Skin of body (tissue), 1 donor: ENCODE measurements at regions not wholly inside any gene's neighbourhood (a gene's known extent, or its start where the extent isn't known, plus 50 kb on each side); places are given as distances from the start of the nearest gene placed in this dataset.
"Not testable (repeated sequence)": the region's sequence is repeated elsewhere in the genome, so short reads cannot be mapped to it uniquely, and the experiment has no call there.

Experiments
- DNase-seq: peaks from one replicate; lab custom pipeline; 2025; lab: John Stamatoyannopoulos, UW

GRCh38 chr4:134529629-134530028 lies 328.0 kb upstream of the PABPC4L start:
- DNase-seq = no peak

- no peak for DNase-seq
Observed at GRCh38 chr4:134518574-134519217, 317.1 kb upstream of the PABPC4L start.

- no peak for DNase-seq
Observed at GRCh38 chr4:134510544-134510943, 309.0 kb upstream of the PABPC4L start.

- DNase-seq = no peak
Observed at GRCh38 chr4:134505511-134505910, 303.9 kb upstream of the PABPC4L start.

GRCh38 chr4:134501973-134502643 lies 300.5 kb upstream of the PABPC4L start:
- no peak for DNase-seq

GRCh38 chr4:134501488-134501887 lies 299.9 kb upstream of the PABPC4L start:
- not testable (repeated sequence) for DNase-seq

- DNase-seq = no peak
Observed at GRCh38 chr4:134499074-134499473, 297.5 kb upstream of the PABPC4L start.

GRCh38 chr4:134490863-134491262 lies 289.3 kb upstream of the PABPC4L start:
- no peak for DNase-seq

- DNase-seq = not testable (repeated sequence)
Observed at GRCh38 chr4:134483514-134483913, 281.9 kb upstream of the PABPC4L start.

GRCh38 chr4:134471569-134471968 lies 270.0 kb upstream of the PABPC4L start:
- DNase-seq = no peak

- no peak for DNase-seq
Observed at GRCh38 chr4:134470544-134470943, 269.0 kb upstream of the PABPC4L start.

GRCh38 chr4:134465417-134465816 lies 263.8 kb upstream of the PABPC4L start:
- no peak for DNase-seq

- DNase-seq = no peak
Observed at GRCh38 chr4:134463771-134464170, 262.2 kb upstream of the PABPC4L start.

GRCh38 chr4:134426821-134427220 lies 225.2 kb upstream of the PABPC4L start:
- no peak for DNase-seq

GRCh38 chr4:134425756-134426155 lies 224.2 kb upstream of the PABPC4L start:
- no peak for DNase-seq

- no peak for DNase-seq
Observed at GRCh38 chr4:134422776-134423175, 221.2 kb upstream of the PABPC4L start.

- DNase-seq = no peak
Observed at GRCh38 chr4:134421734-134422133, 220.1 kb upstream of the PABPC4L start.

- DNase-seq = no peak
Observed at GRCh38 chr4:134408897-134409296, 207.3 kb upstream of the PABPC4L start.

GRCh38 chr4:134401798-134402197 lies 200.2 kb upstream of the PABPC4L start:
- no peak for DNase-seq

GRCh38 chr4:134393592-134393991 lies 192.0 kb upstream of the PABPC4L start:
- no peak for DNase-seq

GRCh38 chr4:134390319-134390718 lies 188.7 kb upstream of the PABPC4L start:
- DNase-seq = no peak

GRCh38 chr4:134388351-134388750 lies 186.8 kb upstream of the PABPC4L start:
- DNase-seq = no peak
